ENCODE measurements at regions not wholly inside any gene's neighbourhood (a gene's known extent, or its start where the extent isn't known, plus 50 kb on each side); places are given as distances from the start of the nearest gene placed in this dataset.

GRCh38 chr3:18770800-18771199 lies 345.7 kb upstream of the SATB1 start:
- no peaks in the 10 kb centered on the region for H3K27me3 ChIP-seq (replicated peaks; ENCODE audit: insufficient read depth)
- no peaks in the 10 kb centered on the region for H3K9me3 ChIP-seq (ENCODE audit: low read depth)
- in situ Hi-C loops (cut with MboI) = no loop called here
- no peaks in the 10 kb centered on the region for H3K4me1 ChIP-seq (ENCODE audit: insufficient read depth)
- 6 to 7% methylated on average over 2 of the region's 2 CpGs for WGBS, 2 experiments (ENCODE audit: low coverage in 1 of 2, low lambda C conversion rate in 2 of 2, missing lambda C conversion rate in 2 of 2)
- no peak overlapping the region for H3K9ac ChIP-seq
- H3K27ac ChIP-seq = no peak overlapping the region
- no peaks in the 10 kb centered on the region for H3K9me2 ChIP-seq (ENCODE audit: insufficient read depth)
- H3K4me3 ChIP-seq = no peak overlapping the region
- no peaks in the 10 kb centered on the region for H4K20me1 ChIP-seq (ENCODE audit: insufficient read depth)
- H2AFZ ChIP-seq = no peak overlapping the region
- no peak for DNase-seq
- H3F3A ChIP-seq (ENCODE audit: insufficient read depth) = no peaks in the 10 kb centered on the region
- no peaks in the 10 kb centered on the region for H3K36me3 ChIP-seq (ENCODE audit: low read depth)
- no peak overlapping the region for H3K4me2 ChIP-seq (ENCODE audit: unreplicated experiment)
- TF ChIP-seq EZH2 (IDR thresholded peaks at IDR 0.05; ENCODE audit: insufficient read depth, poor library complexity, severe bottlenecking) (no peak), EZH2phosphoT487 (IDR thresholded peaks at IDR 0.05; ENCODE audit: insufficient read depth, low read depth) (no peak)
- no peaks in the 10 kb centered on the region for H3K79me2 ChIP-seq (ENCODE audit: insufficient read depth)

- in situ Hi-C loops (cut with MboI) = no loop called here
- 32 to 36% methylated on average over 6 of the region's 6 CpGs for WGBS, 2 experiments (ENCODE audit: low coverage in 1 of 2, low lambda C conversion rate in 2 of 2, missing lambda C conversion rate in 2 of 2)
Measured at GRCh38 chr3:18767756-18768303, 342.7 kb upstream of the SATB1 start.

GRCh38 chr3:18766974-18767373 lies 341.8 kb upstream of the SATB1 start:
- TF ChIP-seq EZH2phosphoT487 (IDR thresholded peaks at IDR 0.05; ENCODE audit: insufficient read depth, low read depth) (no peak), EZH2 (IDR thresholded peaks at IDR 0.05; ENCODE audit: insufficient read depth, poor library complexity, severe bottlenecking) (no peak)
- Histone ChIP-seq H3K9me3 (ENCODE audit: low read depth) (no peaks in the 10 kb centered on the region), H2AFZ (no peak overlapping the region), H3K4me1 (ENCODE audit: insufficient read depth) (no peaks in the 10 kb centered on the region), H3K36me3 (ENCODE audit: low read depth) (no peaks in the 10 kb centered on the region), H3F3A (ENCODE audit: insufficient read depth) (no peaks in the 10 kb centered on the region), H3K9ac (no peak overlapping the region), H3K27me3 (replicated peaks; ENCODE audit: insufficient read depth) (no peaks in the 10 kb centered on the region), H3K4me3 (no peak overlapping the region), H3K79me2 (ENCODE audit: insufficient read depth) (no peaks in the 10 kb centered on the region), H3K9me2 (ENCODE audit: insufficient read depth) (no peaks in the 10 kb centered on the region), H4K20me1 (ENCODE audit: insufficient read depth) (no peaks in the 10 kb centered on the region), H3K27ac (no peak overlapping the region), H3K4me2 (ENCODE audit: unreplicated experiment) (no peak overlapping the region)
- WGBS, 2 experiments (ENCODE audit: low coverage in 1 of 2, low lambda C conversion rate in 2 of 2, missing lambda C conversion rate in 2 of 2) = 11 to 12% methylated on average over 2 of the region's 2 CpGs
- no peak for DNase-seq
- in situ Hi-C loops (cut with MboI) = no loop called here

More at GRCh38 chr3:18767756-18768303, 342.7 kb upstream of the SATB1 start:
- no peak overlapping the region for H2AFZ ChIP-seq
- H3K9me3 ChIP-seq (ENCODE audit: low read depth) = no peaks in the 10 kb centered on the region
- H3K27ac ChIP-seq = no peak overlapping the region
- TF ChIP-seq EZH2phosphoT487 (IDR thresholded peaks at IDR 0.05; ENCODE audit: insufficient read depth, low read depth) = no peak
- no peak for TF ChIP-seq EZH2 (IDR thresholded peaks at IDR 0.05; ENCODE audit: insufficient read depth, poor library complexity, severe bottlenecking)
- H3K9ac ChIP-seq = no peak overlapping the region
- H3F3A ChIP-seq (ENCODE audit: insufficient read depth) = no peaks in the 10 kb centered on the region
- no peaks in the 10 kb centered on the region for H3K36me3 ChIP-seq (ENCODE audit: low read depth)
- H4K20me1 ChIP-seq (ENCODE audit: insufficient read depth) = no peaks in the 10 kb centered on the region
- no peak overlapping the region for H3K4me2 ChIP-seq (ENCODE audit: unreplicated experiment)
- H3K9me2 ChIP-seq (ENCODE audit: insufficient read depth) = no peaks in the 10 kb centered on the region
- H3K4me3 ChIP-seq = no peak overlapping the region
- H3K4me1 ChIP-seq (ENCODE audit: insufficient read depth) = no peaks in the 10 kb centered on the region
- no peak for DNase-seq
- no peaks in the 10 kb centered on the region for H3K79me2 ChIP-seq (ENCODE audit: insufficient read depth)
- H3K27me3 ChIP-seq (replicated peaks; ENCODE audit: insufficient read depth) = no peaks in the 10 kb centered on the region

GRCh38 chr3:18765662-18766061 lies 340.5 kb upstream of the SATB1 start:
- Histone ChIP-seq H3K27me3 (replicated peaks; ENCODE audit: insufficient read depth) (no peaks in the 10 kb centered on the region), H3K9me3 (ENCODE audit: low read depth) (no peaks in the 10 kb centered on the region), H3K4me2 (ENCODE audit: unreplicated experiment) (no peak overlapping the region), H3K4me3 (no peak overlapping the region), H3K27ac (no peak overlapping the region), H3K79me2 (ENCODE audit: insufficient read depth) (no peaks in the 10 kb centered on the region), H3K9ac (no peak overlapping the region), H3F3A (ENCODE audit: insufficient read depth) (no peaks in the 10 kb centered on the region), H4K20me1 (ENCODE audit: insufficient read depth) (no peaks in the 10 kb centered on the region), H3K36me3 (ENCODE audit: low read depth) (no peaks in the 10 kb centered on the region), H3K9me2 (ENCODE audit: insufficient read depth) (no peaks in the 10 kb centered on the region), H2AFZ (no peak overlapping the region), H3K4me1 (ENCODE audit: insufficient read depth) (no peaks in the 10 kb centered on the region)
- DNase-seq = no peak
- in situ Hi-C loops (cut with MboI) = no loop called here
- TF ChIP-seq EZH2phosphoT487 (IDR thresholded peaks at IDR 0.05; ENCODE audit: insufficient read depth, low read depth) = no peak
- no peak for TF ChIP-seq EZH2 (IDR thresholded peaks at IDR 0.05; ENCODE audit: insufficient read depth, poor library complexity, severe bottlenecking)
- WGBS, 2 experiments (ENCODE audit: low coverage in 1 of 2, low lambda C conversion rate in 2 of 2, missing lambda C conversion rate in 2 of 2) = 18 to 55% methylated on average over 1 of the region's 1 CpG

GRCh38 chr3:18765161-18765560 lies 340.0 kb upstream of the SATB1 start:
- Histone ChIP-seq H4K20me1 (ENCODE audit: insufficient read depth) (no peaks in the 10 kb centered on the region), H3K9me3 (ENCODE audit: low read depth) (no peaks in the 10 kb centered on the region), H3K4me3 (no peak overlapping the region), H3K9me2 (ENCODE audit: insufficient read depth) (no peaks in the 10 kb centered on the region), H3K4me2 (ENCODE audit: unreplicated experiment) (no peak overlapping the region), H3K27ac (no peak overlapping the region), H3K27me3 (replicated peaks; ENCODE audit: insufficient read depth) (no peaks in the 10 kb centered on the region), H3K79me2 (ENCODE audit: insufficient read depth) (no peaks in the 10 kb centered on the region), H3K36me3 (ENCODE audit: low read depth) (no peaks in the 10 kb centered on the region), H3K9ac (no peak overlapping the region), H2AFZ (no peak overlapping the region), H3K4me1 (ENCODE audit: insufficient read depth) (no peaks in the 10 kb centered on the region), H3F3A (ENCODE audit: insufficient read depth) (no peaks in the 10 kb centered on the region)
- TF ChIP-seq EZH2 (IDR thresholded peaks at IDR 0.05; ENCODE audit: insufficient read depth, poor library complexity, severe bottlenecking) (no peak), EZH2phosphoT487 (IDR thresholded peaks at IDR 0.05; ENCODE audit: insufficient read depth, low read depth) (no peak)
- 43 to 57% methylated on average over 5 of the region's 5 CpGs for WGBS, 2 experiments (ENCODE audit: low coverage in 1 of 2, low lambda C conversion rate in 2 of 2, missing lambda C conversion rate in 2 of 2)
- DNase-seq = no peak
- in situ Hi-C loops (cut with MboI) = no loop called here

Measured in GM23248 (cell line).